ENCODE measurements at regions not wholly inside any gene's neighbourhood (a gene's known extent, or its start where the extent isn't known, plus 50 kb on each side); places are given as distances from the start of the nearest gene placed in this dataset.

DNA sequence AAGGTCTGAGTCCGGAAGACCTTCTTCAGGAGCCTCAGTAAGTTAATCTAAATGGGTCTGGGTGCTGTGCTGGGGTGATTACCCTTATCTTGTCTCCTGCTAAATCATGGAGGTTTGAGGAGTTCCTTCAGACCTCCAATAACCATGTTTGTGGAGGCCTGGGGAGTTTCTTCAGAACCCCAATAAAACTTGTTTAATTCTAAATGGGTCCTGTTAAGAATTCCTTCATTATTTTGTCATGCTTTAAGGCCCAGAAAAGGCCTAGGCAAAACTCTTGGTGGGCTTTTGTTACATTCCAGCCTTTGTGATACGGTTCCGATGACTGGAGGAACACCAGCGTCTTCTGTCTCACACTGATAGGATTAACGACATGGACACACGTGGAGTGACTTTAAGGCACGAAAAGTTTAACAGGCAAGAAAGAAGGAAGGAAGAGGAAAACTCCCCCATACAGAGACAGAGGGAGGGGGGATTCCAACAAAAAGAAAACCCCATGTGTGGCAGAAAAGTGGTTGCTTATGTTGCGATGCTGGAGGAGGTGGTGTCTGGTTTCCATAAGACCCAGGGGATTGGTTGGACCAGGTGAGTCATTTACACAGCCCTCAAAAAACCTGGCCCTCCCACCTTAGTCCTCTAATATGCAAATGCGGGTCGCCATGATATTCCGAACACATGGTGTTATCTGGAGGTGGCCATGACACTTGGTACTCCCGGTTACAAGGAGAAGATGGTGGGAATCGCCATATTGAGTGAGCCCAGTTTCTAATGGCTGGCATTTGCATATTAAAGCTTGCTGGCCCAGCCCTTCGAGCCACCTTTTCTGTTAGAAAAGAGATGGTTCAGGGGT lies 72.6 kb upstream of the MFGE8 start (continued):
- TF ChIP-seq TEAD4 (IDR thresholded peaks at IDR 0.05; ENCODE audit: low read length) (peak; percentile 61), TEAD4 (CRISPR knock-in tag; IDR thresholded peaks at IDR 0.05; ENCODE audit: borderline replicate concordance) (no peak), ZNF23 (CRISPR knock-in tag; IDR thresholded peaks at IDR 0.05) (no peak), KDM4B (IDR thresholded peaks at IDR 0.05; ENCODE audit: borderline replicate concordance in 2 of 2, low read depth in 1 of 2) (no peak), RBBP5 (IDR thresholded peaks at IDR 0.05; ENCODE audit: borderline replicate concordance, insufficient read depth, low read length, poor library complexity, severe bottlenecking) (no peak), ZNF830 (CRISPR knock-in tag; IDR thresholded peaks at IDR 0.05) (no peak), ZNF354B (CRISPR knock-in tag; IDR thresholded peaks at IDR 0.05) (no peak), NCOA4 (IDR thresholded peaks at IDR 0.05; ENCODE audit: partially characterized antibody) (no peak), ZNF77 (CRISPR knock-in tag; IDR thresholded peaks at IDR 0.05) (no peak), RFX5 (IDR thresholded peaks at IDR 0.05; ENCODE audit: low read depth, low read length) (no peak), SP1 (CRISPR knock-in tag; IDR thresholded peaks at IDR 0.05) (no peak), KLF13 (tag; IDR thresholded peaks at IDR 0.05; ENCODE audit: borderline replicate concordance, low read depth) (no peak)
- TF ChIP-seq, protein P1, sequence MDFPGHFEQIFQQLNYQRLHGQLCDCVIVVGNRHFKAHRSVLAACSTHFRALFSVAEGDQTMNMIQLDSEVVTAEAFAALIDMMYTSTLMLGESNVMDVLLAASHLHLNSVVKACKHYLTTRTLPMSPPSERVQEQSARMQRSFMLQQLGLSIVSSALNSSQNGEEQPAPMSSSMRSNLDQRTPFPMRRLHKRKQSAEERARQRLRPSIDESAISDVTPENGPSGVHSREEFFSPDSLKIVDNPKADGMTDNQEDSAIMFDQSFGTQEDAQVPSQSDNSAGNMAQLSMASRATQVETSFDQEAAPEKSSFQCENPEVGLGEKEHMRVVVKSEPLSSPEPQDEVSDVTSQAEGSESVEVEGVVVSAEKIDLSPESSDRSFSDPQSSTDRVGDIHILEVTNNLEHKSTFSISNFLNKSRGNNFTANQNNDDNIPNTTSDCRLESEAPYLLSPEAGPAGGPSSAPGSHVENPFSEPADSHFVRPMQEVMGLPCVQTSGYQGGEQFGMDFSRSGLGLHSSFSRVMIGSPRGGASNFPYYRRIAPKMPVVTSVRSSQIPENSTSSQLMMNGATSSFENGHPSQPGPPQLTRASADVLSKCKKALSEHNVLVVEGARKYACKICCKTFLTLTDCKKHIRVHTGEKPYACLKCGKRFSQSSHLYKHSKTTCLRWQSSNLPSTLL (IDR thresholded peaks at IDR 0.05) = no peak
- TF ChIP-seq, protein P2, sequence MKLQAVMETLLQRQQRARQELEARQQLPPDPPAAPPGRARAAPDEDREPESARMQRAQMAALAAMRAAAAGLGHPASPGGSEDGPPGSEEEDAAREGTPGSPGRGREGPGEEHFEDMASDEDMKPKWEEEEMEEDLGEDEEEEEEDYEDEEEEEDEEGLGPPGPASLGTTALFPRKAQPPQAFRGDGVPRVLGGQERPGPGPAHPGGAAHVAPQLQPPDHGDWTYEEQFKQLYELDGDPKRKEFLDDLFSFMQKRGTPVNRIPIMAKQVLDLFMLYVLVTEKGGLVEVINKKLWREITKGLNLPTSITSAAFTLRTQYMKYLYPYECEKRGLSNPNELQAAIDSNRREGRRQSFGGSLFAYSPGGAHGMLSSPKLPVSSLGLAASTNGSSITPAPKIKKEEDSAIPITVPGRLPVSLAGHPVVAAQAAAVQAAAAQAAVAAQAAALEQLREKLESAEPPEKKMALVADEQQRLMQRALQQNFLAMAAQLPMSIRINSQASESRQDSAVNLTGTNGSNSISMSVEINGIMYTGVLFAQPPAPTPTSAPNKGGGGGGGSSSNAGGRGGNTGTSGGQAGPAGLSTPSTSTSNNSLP (IDR thresholded peaks at IDR 0.05; ENCODE audit: borderline replicate concordance, low read depth, low read length) = no peak
- TF ChIP-seq, protein P3, sequence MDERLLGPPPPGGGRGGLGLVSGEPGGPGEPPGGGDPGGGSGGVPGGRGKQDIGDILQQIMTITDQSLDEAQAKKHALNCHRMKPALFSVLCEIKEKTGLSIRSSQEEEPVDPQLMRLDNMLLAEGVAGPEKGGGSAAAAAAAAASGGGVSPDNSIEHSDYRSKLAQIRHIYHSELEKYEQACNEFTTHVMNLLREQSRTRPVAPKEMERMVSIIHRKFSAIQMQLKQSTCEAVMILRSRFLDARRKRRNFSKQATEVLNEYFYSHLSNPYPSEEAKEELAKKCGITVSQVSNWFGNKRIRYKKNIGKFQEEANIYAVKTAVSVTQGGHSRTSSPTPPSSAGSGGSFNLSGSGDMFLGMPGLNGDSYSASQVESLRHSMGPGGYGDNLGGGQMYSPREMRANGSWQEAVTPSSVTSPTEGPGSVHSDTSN (CRISPR knock-in tag; IDR thresholded peaks at IDR 0.05; ENCODE audit: low read depth) = no peak
- TF ChIP-seq, protein P3 (tag; conservative IDR thresholded peaks at IDR 0.05; ENCODE audit: low read depth) = 0 out of 2 replicates have a peak, but pooled peaks have one; percentile 27
- TF ChIP-seq, protein P4, sequence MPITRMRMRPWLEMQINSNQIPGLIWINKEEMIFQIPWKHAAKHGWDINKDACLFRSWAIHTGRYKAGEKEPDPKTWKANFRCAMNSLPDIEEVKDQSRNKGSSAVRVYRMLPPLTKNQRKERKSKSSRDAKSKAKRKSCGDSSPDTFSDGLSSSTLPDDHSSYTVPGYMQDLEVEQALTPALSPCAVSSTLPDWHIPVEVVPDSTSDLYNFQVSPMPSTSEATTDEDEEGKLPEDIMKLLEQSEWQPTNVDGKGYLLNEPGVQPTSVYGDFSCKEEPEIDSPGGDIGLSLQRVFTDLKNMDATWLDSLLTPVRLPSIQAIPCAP (CRISPR knock-in tag; IDR thresholded peaks at IDR 0.05; ENCODE audit: borderline replicate concordance) = no peak
- TF ChIP-seq, protein P5, sequence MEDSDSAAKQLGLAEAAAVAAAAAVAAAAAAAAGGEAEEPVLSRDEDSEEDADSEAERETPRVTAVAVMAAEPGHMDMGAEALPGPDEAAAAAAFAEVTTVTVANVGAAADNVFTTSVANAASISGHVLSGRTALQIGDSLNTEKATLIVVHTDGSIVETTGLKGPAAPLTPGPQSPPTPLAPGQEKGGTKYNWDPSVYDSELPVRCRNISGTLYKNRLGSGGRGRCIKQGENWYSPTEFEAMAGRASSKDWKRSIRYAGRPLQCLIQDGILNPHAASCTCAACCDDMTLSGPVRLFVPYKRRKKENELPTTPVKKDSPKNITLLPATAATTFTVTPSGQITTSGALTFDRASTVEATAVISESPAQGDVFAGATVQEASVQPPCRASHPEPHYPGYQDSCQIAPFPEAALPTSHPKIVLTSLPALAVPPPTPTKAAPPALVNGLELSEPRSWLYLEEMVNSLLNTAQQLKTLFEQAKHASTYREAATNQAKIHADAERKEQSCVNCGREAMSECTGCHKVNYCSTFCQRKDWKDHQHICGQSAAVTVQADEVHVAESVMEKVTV (CRISPR knock-in tag; IDR thresholded peaks at IDR 0.05) = no peak

Data from K562 (cell line).